Astrocyte of the spinal cord (primary cell): ENCODE measurements at regions not wholly inside any gene's neighbourhood (a gene's known extent, or its start where the extent isn't known, plus 50 kb on each side); places are given as distances from the start of the nearest gene placed in this dataset.

Experiments
- DNase-seq: peaks from one replicate; pipeline ENCODE4 v3.0.0; 2011; ENCODE audit warnings: low read depth, low spot score
- H3K4me3 ChIP-seq: 2 replicates; pipeline ENCODE4 v1.5.1; 2011; ENCODE audit warnings: low read depth, mild to moderate bottlenecking, low read length, moderate library complexity
- in situ Hi-C: cut with HindIII; loops from 2 replicates; pipeline ENCODE4 v1.10.0; 2017; ENCODE audit warnings: low sequenced_read_pairs
- TF ChIP-seq, protein P1 (sequence below): IDR thresholded peaks from 2 replicates; pipeline ENCODE4 v1.5.1; 2012; ENCODE audit warnings: low read depth, mild to moderate bottlenecking, low read length, inconsistent platforms

DNA sequence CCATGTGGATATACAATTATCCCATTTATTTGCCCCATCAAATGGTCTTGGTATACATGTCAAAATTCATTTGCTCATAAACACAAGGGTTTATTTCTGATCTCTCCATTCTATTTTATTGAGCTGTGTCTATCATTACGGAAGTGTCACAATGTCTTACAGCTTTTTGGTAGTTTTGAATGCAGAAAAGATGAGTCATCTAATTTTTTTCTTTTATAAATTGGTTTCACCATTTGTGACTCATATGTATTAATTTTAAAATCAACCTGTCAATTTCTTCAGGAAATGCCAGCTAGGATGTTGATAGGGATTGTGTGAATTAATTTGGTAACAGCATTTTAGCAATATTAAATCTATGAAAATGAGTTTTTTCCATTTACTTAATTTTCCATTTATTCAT, 2549.4 kb downstream of the PCDH9 start:
- no peak for DNase-seq
- in situ Hi-C loops, result no loop called here
- H3K4me3 ChIP-seq, result no peak overlapping the region
- TF ChIP-seq, protein P1, sequence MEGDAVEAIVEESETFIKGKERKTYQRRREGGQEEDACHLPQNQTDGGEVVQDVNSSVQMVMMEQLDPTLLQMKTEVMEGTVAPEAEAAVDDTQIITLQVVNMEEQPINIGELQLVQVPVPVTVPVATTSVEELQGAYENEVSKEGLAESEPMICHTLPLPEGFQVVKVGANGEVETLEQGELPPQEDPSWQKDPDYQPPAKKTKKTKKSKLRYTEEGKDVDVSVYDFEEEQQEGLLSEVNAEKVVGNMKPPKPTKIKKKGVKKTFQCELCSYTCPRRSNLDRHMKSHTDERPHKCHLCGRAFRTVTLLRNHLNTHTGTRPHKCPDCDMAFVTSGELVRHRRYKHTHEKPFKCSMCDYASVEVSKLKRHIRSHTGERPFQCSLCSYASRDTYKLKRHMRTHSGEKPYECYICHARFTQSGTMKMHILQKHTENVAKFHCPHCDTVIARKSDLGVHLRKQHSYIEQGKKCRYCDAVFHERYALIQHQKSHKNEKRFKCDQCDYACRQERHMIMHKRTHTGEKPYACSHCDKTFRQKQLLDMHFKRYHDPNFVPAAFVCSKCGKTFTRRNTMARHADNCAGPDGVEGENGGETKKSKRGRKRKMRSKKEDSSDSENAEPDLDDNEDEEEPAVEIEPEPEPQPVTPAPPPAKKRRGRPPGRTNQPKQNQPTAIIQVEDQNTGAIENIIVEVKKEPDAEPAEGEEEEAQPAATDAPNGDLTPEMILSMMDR, result no peak

DNA sequence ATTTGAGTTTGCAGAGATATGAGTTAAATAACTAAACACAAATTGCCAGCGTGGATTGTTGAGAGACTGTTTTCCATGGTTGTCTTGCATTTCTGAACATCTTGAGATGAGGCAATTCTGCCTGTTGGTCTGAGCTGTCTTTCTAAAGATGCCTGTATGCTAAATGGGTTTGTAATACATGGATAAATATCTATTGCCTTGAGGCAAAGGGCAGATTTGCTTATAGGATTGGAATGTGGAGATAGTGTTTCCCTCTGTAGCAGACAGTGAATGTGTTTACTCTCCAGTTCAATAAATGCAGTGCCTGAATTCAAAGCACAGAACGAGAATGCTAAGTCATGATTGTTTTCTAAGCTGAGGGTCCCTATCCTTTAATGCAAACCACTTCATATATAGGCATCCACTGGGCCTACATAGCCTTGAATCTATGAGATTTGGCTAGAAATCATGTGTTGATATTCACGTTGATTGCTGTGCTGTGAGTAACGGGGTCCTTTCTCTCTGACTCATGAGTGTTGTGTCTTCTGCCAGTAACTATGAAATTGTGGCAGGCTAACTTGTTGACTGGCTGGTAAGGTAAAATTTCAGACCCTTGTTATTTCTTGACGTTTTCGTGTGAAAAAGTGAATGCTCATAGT, 2554.8 kb downstream of the PCDH9 start:
- TF ChIP-seq, protein P1, result no peak
- DNase-seq, result peak; percentile 52
- no peak overlapping the region for H3K4me3 ChIP-seq
- in situ Hi-C loops, result no loop called here

DNA sequence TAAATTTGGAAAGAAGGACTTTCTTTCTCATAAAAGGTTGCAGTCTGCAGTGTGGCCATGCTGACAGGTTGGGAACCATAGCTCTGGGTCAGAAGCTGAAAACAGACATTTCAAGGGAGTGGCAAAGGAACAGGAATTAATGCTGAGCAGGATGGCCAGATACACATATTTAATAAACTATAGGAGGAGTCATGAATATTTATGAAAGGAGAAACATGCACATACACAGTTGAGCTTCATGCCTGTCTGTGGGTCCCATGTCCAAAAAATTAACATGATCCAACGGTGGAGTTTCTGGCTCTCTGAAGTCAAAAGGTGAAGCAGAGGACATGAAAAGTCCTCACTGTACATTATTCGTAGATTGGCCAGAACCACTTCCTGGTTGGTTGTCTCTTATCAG, 2556.0 kb downstream of the PCDH9 start:
- DNase-seq, result no peak
- no peak overlapping the region for H3K4me3 ChIP-seq
- in situ Hi-C loops, result no loop called here
- TF ChIP-seq, protein P1, result no peak

DNA sequence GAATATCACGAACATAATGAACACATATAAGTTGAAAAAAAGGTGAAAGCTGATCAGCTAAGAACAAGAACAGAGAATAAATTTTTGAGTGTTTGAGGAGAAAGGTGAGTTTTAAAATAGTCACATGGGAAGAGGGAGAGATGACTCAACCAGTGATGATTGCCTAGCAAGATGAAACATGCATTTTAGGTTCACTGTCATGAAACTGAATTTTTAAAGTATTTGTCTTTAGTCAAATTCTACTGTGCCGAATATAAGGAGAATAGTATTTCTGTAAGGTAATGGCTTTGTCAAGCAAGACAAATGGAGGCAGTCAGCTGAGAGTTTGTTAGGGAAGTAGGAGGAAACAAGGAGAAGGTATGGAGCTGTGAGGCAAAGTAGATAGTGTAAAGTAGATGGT, 2557.4 kb downstream of the PCDH9 start:
- no peak for DNase-seq
- no peak overlapping the region for H3K4me3 ChIP-seq
- TF ChIP-seq, protein P1, result no peak
- in situ Hi-C loops, result no loop called here

DNA sequence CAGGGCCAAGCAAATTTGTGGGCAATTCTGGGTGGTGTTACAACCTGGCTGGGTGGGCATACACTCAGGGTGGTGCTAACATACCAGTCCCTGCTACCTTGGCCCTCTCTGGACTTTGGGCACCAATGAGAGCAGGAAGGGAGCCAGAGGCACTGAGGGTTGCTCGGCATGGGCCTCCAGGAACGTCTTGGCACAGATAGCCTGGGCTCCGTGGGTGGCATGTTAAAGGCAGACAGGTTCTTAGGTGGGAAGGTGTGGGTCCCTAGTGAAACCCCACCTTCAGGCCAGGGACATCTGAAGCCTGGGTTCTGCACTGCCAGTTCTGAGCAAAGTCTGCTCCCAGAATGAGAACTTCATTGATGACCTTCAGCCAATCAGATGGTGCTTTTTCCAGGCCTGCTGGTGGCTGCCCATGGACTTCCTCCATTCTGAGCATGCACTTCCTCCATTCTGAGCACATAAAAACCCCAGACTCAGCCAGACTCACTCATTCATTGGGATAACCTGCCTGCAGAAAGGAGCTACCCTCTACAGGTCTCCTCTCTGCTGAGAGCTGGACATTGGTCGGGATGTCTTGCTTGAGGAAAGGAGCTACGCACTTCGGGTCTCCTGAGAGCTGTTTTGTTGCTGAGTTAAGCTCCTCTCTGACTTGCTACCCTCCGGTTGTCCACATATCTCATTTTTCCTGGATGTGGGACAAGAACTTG, 2567.1 kb downstream of the PCDH9 start:
- in situ Hi-C loops, result no loop called here

DNA sequence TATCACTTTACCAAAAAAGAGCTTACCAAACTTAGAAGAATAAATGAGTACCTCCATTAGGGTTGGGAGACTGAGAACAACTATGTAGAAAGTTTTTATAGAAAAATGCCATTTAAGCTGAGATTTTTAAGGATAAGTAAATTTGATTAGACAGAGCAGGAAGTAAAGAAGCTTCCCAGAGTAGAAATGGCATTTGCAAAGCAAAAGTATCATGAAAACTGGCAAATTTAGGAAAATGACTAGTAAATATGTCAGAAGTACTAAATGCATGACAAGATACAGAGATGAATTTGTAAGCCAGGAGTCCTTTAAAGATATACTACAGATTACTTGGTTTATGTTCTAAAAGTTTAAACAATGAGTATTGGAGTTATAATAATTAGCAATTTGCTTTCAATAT, 2581.8 kb downstream of the PCDH9 start:
- no peak for DNase-seq
- TF ChIP-seq, protein P1, result no peak
- H3K4me3 ChIP-seq, result no peak overlapping the region
- in situ Hi-C loops, result no loop called here

More for the DNA sequence above, 2567.1 kb downstream of the PCDH9 start:
- TF ChIP-seq, protein P1, result no peak
- no peak overlapping the region for H3K4me3 ChIP-seq
- DNase-seq, result no peak
